ENCODE measurements at regions not wholly inside any gene's neighbourhood (a gene's known extent, or its start where the extent isn't known, plus 50 kb on each side); places are given as distances from the start of the nearest gene placed in this dataset.

DNA sequence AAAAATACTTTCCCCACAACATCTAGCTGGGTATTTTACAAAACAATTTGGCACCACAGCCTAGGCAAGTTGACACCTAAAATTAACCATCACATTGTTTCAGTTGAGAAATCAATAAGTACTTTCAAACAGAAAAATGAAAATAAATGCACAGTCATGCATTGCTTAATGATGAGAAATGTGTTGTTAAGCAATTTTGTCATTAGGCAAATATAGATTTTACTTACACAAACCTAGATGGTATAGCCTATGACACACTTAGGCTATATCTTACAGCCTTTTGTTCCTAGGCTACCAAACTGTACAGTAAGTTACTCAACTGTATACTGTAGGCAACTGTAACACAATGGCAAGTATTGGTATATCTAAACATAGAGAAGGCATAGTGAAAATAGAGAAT, 608.6 kb upstream of the BCHE start:
- TF ChIP-seq POLR2A (IDR thresholded peaks at IDR 0.05; ENCODE audit: low read depth), result no peak
- TF ChIP-seq, protein P1, sequence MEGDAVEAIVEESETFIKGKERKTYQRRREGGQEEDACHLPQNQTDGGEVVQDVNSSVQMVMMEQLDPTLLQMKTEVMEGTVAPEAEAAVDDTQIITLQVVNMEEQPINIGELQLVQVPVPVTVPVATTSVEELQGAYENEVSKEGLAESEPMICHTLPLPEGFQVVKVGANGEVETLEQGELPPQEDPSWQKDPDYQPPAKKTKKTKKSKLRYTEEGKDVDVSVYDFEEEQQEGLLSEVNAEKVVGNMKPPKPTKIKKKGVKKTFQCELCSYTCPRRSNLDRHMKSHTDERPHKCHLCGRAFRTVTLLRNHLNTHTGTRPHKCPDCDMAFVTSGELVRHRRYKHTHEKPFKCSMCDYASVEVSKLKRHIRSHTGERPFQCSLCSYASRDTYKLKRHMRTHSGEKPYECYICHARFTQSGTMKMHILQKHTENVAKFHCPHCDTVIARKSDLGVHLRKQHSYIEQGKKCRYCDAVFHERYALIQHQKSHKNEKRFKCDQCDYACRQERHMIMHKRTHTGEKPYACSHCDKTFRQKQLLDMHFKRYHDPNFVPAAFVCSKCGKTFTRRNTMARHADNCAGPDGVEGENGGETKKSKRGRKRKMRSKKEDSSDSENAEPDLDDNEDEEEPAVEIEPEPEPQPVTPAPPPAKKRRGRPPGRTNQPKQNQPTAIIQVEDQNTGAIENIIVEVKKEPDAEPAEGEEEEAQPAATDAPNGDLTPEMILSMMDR (IDR thresholded peaks at IDR 0.05), result no peak

Measured in esophagus muscularis mucosa (tissue), 3 donors.